ENCODE measurements at regions not wholly inside any gene's neighbourhood (a gene's known extent, or its start where the extent isn't known, plus 50 kb on each side); places are given as distances from the start of the nearest gene placed in this dataset.

DNA sequence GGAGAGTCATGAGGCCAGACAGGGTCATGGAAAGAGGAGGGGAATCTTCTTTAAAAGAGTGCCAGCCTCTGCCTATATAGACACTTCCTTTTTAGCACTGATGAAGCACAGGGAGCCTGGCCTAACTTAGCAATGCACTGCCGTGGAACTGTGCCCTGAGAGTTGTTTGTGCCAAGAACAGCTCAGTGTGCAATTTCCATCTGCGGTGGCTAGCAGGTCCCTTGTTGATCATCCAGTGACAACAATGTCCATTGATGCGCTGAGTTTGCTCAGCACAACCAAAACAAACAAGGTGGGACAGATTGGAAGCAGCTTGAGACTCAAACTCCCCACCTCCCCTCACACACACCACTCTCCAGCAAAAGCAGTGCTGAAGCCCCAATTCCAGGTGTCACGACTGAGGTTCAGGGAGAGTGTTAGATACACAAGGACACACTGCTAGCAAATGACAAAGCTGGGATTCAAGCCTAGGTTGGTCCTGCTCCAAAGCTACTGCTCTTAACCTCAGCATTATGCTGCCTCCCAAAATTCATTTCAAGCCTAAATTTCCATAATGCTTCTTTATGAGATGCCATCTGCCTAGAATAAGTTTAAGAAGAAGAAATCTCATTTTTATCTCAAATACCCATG is 316.6 kb upstream of the UBE2E2 start:
- ChIA-PET POLR2A (no interaction called here), CTCF (no interaction called here)
- no peaks in the 10 kb centered on the region for H3K4me1 Mint-ChIP-seq
- H3K9me3 Mint-ChIP-seq, result no peaks in the 10 kb centered on the region
- no peak for DNase-seq
- H3K27me3 Mint-ChIP-seq, result no peaks in the 10 kb centered on the region
- no peak overlapping the region for H3K27ac Mint-ChIP-seq
- no peak overlapping the region for H3K4me3 Mint-ChIP-seq
- no peaks in the 10 kb centered on the region for H3K36me3 Mint-ChIP-seq (ENCODE audit: low read depth)

DNA sequence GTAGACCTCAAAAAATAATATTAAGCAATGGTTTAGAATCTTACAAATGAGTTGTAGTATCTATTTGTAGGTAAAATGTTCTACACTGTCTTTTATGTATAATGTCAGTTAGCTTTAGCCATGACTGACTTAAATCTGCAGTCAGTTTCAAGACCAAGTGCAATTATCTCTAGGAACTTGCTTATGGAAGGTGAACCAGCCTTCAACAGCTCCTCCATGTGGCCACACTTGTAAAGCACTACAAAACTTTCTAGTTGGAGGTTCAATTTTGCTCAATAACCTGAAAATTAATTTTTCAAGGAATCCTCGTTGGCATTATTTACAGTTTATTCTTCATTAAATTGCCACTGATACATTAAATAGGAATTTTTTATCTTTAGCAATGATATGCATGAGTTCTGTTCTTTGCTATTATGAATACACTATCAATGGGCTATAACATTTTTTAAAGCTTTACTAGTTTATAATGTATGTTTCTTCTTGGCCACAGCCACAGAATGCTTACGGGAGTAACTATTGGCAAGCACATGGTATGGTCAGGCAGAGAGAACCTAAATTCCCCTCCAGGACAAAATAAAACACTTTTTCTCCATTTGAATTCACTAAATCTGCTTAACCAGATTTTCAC is 315.3 kb upstream of the UBE2E2 start:
- Mint-ChIP-seq H3K9me3 (no peaks in the 10 kb centered on the region), H3K4me1 (no peaks in the 10 kb centered on the region), H3K36me3 (ENCODE audit: low read depth) (no peaks in the 10 kb centered on the region), H3K27me3 (no peaks in the 10 kb centered on the region), H3K4me3 (no peak overlapping the region), H3K27ac (no peak overlapping the region)
- DNase-seq, result no peak
- ChIA-PET CTCF (interaction anchor here (0.5 kb wide), 1 partner anchor 776 kb away, joined by 3 read pairs; no protein-coding TSS in a partner anchor), POLR2A (no interaction called here)

DNA sequence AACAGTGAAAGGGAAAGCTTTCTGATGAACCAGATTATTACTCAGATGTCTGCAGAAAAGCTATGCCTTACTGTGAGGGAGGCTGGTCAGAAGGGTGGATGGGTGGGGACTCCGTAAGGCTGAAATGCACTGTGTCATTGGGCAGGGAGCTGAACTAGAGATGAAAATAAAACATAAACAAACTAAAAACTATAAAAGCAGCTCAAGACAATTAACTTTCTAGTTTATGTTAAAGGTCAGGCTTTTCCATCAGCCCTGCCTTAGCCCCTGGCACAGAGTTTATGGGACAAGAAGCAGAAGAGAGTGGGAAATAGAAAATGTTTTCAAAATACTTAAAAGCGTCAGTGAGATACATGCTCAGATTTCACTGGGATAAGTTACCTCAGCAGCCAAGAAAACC is 310.0 kb upstream of the UBE2E2 start:
- no peaks in the 10 kb centered on the region for H3K36me3 Mint-ChIP-seq (ENCODE audit: low read depth)
- no peaks in the 10 kb centered on the region for H3K27me3 Mint-ChIP-seq
- H3K27ac Mint-ChIP-seq, result no peak overlapping the region
- H3K4me1 Mint-ChIP-seq, result no peaks in the 10 kb centered on the region
- no peak overlapping the region for H3K4me3 Mint-ChIP-seq
- H3K9me3 Mint-ChIP-seq, result no peaks in the 10 kb centered on the region
- CTCF ChIA-PET, result no interaction called here
- DNase-seq, result no peak
- POLR2A ChIA-PET, result no interaction called here

DNA sequence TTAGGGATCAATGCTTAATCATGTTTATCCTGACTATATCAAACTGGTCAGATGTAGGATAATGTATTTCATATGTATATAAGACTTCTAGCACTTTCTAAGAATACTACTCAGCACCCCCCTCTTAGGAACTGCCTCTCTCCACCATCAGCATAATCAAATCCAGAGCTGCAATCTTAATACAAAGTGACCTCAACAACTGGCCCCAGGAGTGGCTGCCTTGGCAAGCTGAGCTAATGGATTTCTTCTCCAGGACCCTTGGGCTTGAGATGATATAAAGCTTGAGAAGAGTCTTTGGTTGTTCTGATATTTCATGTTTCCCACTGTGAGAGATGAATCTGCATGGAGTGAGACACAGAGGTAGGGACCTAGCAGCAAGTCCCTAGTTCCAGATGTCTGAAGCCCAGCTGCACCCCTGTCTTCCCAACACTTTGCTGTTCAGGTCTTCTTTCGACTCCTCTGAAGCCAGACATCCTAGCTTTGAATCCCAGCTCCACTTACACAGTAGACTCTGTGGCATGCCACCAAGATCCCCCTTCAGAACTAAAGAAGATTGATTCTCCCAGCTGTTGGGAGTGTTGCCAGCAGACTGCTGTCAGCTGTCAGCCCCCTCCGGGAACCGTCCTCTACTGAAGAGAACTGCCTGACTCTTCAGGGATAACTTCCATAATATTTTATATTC is 309.3 kb upstream of the UBE2E2 start:
- H3K27me3 Mint-ChIP-seq, result no peaks in the 10 kb centered on the region
- no peak overlapping the region for H3K4me3 Mint-ChIP-seq
- CTCF ChIA-PET, result no interaction called here
- H3K27ac Mint-ChIP-seq, result no peak overlapping the region
- H3K9me3 Mint-ChIP-seq, result no peaks in the 10 kb centered on the region
- no peaks in the 10 kb centered on the region for H3K36me3 Mint-ChIP-seq (ENCODE audit: low read depth)
- no peaks in the 10 kb centered on the region for H3K4me1 Mint-ChIP-seq
- POLR2A ChIA-PET, result no interaction called here
- DNase-seq, result no peak

DNA sequence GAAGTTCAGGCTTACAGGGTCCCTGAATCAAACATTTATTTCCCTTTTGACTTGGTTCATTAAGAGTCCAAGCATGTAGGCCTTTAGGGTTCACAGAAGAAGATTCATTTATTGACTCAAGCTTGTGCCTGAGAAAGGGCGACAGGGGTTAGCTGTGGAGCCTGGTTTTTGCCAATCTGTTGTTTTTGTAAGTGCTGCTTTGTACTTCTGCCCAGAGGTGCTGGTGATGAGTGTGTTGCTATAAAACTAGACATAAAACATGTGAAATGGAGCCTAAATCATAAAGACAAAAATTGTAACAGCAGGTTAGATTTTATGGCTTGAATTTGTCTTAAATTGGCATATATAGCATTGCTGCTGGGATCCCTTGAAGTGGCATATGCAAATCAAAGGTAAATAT is 308.3 kb upstream of the UBE2E2 start:
- no peaks in the 10 kb centered on the region for H3K27me3 Mint-ChIP-seq
- POLR2A ChIA-PET, result no interaction called here

DNA sequence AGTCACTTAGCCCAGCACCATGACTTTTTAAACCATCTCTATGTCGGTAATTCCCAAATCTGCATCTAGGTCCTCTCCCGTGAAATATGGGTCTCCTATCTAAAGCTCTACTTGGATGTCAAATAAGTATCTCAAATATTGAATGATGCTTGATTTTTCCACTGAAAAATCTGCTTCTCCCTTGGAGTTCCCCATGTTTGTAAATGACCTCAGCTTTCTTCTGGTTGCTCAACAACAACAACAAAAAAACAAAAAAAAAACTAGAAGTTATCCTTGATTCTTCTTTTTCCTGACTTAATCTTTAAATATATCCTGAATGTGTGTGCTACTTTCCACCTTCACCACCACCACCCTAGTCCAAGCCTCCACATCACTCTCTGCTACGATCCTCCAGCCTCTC is 307.5 kb upstream of the UBE2E2 start:
- Mint-ChIP-seq H3K4me1 (no peaks in the 10 kb centered on the region), H3K36me3 (ENCODE audit: low read depth) (no peaks in the 10 kb centered on the region), H3K27me3 (no peaks in the 10 kb centered on the region), H3K9me3 (peaks cover 2% of the 10 kb centered on the region), H3K4me3 (no peak overlapping the region), H3K27ac (no peak overlapping the region)
- CTCF ChIA-PET, result no interaction called here
- DNase-seq, result no peak
- POLR2A ChIA-PET, result no interaction called here

More for the DNA sequence above, 308.3 kb upstream of the UBE2E2 start:
- DNase-seq, result no peak
- no peaks in the 10 kb centered on the region for H3K4me1 Mint-ChIP-seq
- CTCF ChIA-PET, result no interaction called here
- H3K36me3 Mint-ChIP-seq (ENCODE audit: low read depth), result no peaks in the 10 kb centered on the region
- no peak overlapping the region for H3K4me3 Mint-ChIP-seq
- no peak overlapping the region for H3K27ac Mint-ChIP-seq
- H3K9me3 Mint-ChIP-seq, result no peaks in the 10 kb centered on the region

DNA sequence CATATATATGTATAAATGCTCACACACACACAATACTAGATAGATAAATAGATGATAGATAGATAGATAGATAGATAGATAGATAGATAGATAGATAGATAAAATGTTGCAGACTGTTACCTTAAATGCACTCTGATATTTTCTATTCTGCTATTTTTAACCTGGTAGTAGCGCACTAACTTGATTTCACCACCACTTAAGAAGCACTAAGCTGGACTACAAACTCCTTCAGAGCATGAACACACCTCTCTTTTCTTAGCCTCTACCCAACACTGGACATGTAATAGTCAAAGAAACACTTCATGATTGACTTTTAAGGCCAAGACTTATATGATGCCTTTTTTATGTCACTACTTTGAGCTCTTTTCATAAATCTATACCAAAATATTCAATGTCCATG is 304.6 kb upstream of the UBE2E2 start:
- Mint-ChIP-seq H3K4me3 (no peak overlapping the region), H3K27ac (no peak overlapping the region), H3K27me3 (no peaks in the 10 kb centered on the region), H3K36me3 (ENCODE audit: low read depth) (no peaks in the 10 kb centered on the region), H3K4me1 (no peaks in the 10 kb centered on the region), H3K9me3 (peaks cover 2% of the 10 kb centered on the region)
- DNase-seq, result no peak
- CTCF ChIA-PET, result no interaction called here
- POLR2A ChIA-PET, result no interaction called here

DNA sequence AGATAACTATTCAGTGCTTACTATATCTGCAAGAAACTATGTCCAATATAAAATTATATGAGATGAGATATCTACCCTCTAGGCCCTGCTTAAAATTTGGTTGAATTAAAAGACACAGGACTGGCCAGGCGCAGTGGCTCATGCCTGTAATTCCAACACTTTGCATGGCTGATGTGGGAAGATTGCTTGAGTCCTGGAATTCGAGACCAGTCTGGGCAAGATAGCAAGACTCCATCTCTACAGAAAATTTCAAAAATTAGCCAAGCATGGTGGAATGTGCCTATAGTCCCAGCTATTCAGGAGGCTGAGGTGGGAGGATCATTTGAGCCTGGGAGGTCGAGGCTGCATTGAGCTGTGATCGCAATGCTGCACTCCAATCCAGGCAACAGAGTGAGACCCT is 303.7 kb upstream of the UBE2E2 start:
- Mint-ChIP-seq H3K27me3 (no peaks in the 10 kb centered on the region), H3K27ac (no peak overlapping the region), H3K4me3 (no peak overlapping the region), H3K4me1 (no peaks in the 10 kb centered on the region), H3K36me3 (ENCODE audit: low read depth) (no peaks in the 10 kb centered on the region), H3K9me3 (peaks cover 2% of the 10 kb centered on the region)
- ChIA-PET CTCF (no interaction called here), POLR2A (no interaction called here)
- DNase-seq, result no peak

DNA sequence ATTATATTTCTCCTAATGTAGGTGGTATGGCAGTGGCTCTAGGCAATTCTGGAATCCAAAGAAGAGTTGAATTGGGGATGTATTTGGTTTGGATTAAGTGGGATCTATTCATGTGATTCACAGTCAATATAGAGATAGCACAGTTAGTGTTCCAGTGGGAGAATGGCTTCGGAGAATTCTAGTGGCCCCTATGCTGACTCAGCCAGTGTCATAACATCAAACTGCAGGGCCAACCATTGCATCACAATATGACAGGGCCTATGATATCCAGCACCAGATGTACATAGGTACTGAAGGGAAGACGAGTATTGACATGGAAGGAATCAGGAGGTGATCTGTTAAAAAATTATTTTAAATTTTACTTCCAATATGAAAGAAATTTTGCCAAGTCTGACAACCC is 302.8 kb upstream of the UBE2E2 start:
- Mint-ChIP-seq H3K27me3 (no peaks in the 10 kb centered on the region), H3K27ac (no peak overlapping the region), H3K4me1 (no peaks in the 10 kb centered on the region), H3K4me3 (no peak overlapping the region), H3K36me3 (ENCODE audit: low read depth) (no peaks in the 10 kb centered on the region), H3K9me3 (peaks cover 2% of the 10 kb centered on the region)
- ChIA-PET CTCF (no interaction called here), POLR2A (no interaction called here)
- no peak for DNase-seq

DNA sequence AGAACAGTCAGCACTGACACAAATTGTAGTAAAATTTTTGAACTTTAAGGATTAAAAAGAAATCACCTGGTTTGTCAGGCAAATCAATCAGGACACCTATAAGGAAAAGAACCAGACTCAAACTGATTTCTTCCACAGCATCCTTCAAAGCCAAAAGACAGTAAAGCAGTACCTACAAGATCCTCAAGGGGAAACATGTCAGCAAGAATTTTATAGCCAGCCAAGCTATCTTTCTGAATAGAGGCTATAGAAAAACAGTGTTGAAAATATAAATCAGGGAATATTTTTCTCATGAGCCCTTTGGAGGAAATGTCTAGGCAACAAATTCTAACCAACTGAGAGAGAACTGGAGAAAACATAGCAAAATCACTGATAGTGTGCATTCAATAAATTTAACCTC is 301.4 kb upstream of the UBE2E2 start:
- H3K4me3 Mint-ChIP-seq, result no peak overlapping the region
- no peak overlapping the region for H3K27ac Mint-ChIP-seq
- ChIA-PET POLR2A (no interaction called here), CTCF (no interaction called here)
- no peak for DNase-seq
- no peaks in the 10 kb centered on the region for H3K4me1 Mint-ChIP-seq
- H3K9me3 Mint-ChIP-seq, result peaks cover 2% of the 10 kb centered on the region
- no peaks in the 10 kb centered on the region for H3K27me3 Mint-ChIP-seq
- no peaks in the 10 kb centered on the region for H3K36me3 Mint-ChIP-seq (ENCODE audit: low read depth)

DNA sequence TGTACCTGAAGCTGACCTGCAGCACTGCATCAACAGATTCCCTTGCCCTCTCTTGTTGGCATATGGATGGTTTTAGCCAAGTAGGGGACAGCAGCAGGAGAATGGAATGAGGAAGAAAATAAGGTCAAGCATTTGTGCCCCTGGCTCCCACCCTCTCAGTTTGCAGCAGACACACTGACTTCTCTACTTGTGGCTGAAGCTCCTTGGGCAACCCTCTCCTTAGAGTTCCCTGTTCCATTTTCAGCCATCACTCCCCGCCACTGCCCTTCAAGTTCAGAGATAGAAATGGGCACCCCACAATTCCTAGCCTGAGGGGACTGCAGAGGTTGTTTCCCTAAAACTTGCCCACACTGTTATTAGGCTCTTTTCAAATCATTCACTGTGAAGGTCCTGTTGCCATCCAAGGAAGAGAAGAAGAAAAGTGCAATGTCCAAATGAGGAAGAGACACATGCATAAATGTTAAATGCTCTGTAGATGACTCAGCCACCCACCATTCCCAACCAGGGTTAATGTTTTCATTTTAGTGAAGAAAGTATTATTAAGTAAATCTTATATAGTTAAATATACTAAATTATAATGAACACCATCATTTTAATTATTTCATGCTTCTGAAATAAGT is 295.9 kb upstream of the UBE2E2 start:
- H3K27ac Mint-ChIP-seq, result no peak overlapping the region
- ChIA-PET CTCF (no interaction called here), POLR2A (no interaction called here)

DNA sequence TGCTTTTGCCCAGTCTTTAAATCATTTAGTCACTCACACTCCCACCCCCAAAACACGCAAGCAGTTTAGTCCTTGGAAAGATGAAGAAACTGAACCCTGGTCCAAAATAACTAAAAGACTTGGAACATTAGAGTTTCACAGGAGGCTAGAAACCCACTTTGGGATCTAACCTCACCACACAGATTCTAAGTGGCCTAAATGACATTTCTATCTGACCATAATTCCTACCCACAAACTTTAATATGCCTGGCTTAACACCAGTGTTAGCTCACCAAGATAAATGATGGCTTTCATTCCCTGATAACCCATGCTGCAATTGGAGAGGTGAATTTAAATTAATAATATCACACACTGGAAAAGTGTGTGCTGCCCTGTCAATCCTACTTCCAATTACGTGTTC is 295.3 kb upstream of the UBE2E2 start:
- no peaks in the 10 kb centered on the region for H3K27me3 Mint-ChIP-seq
- no peak overlapping the region for H3K27ac Mint-ChIP-seq
- no peaks in the 10 kb centered on the region for H3K36me3 Mint-ChIP-seq (ENCODE audit: low read depth)
- DNase-seq, result no peak
- no peaks in the 10 kb centered on the region for H3K4me1 Mint-ChIP-seq
- ChIA-PET CTCF (no interaction called here), POLR2A (no interaction called here)
- no peak overlapping the region for H3K4me3 Mint-ChIP-seq
- no peaks in the 10 kb centered on the region for H3K9me3 Mint-ChIP-seq

More for the DNA sequence above, 295.9 kb upstream of the UBE2E2 start:
- no peaks in the 10 kb centered on the region for H3K27me3 Mint-ChIP-seq
- DNase-seq, result no peak
- H3K36me3 Mint-ChIP-seq (ENCODE audit: low read depth), result no peaks in the 10 kb centered on the region
- H3K9me3 Mint-ChIP-seq, result no peaks in the 10 kb centered on the region
- no peak overlapping the region for H3K4me3 Mint-ChIP-seq
- H3K4me1 Mint-ChIP-seq, result no peaks in the 10 kb centered on the region

DNA sequence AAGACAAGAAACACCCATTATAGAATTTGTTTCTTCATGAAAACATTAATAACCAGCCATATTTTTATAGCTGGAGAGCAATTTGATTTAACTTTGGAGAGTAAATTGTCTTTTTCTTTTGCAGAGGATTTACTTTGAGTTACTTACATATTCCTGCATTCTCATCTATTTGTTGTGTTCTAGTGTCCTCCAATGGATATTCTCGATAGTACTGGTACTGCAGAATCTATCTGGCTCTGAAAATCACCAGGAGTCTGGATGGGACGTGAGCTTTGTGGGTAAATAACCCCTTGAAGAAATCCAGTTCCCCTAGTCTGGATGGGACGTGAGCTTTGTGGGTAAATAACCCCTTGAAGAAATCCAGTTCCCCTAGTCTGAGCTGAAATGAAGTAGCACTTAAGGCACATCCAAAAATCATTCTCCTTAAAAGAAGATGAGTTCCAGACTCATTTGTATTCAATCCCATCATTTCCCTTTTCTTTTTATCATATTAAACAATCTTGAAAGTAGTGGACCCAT is 294.1 kb upstream of the UBE2E2 start:
- no peaks in the 10 kb centered on the region for H3K27me3 Mint-ChIP-seq
- H3K9me3 Mint-ChIP-seq, result no peaks in the 10 kb centered on the region
- H3K36me3 Mint-ChIP-seq (ENCODE audit: low read depth), result no peaks in the 10 kb centered on the region
- POLR2A ChIA-PET, result no interaction called here
- H3K27ac Mint-ChIP-seq, result no peak overlapping the region
- CTCF ChIA-PET, result no interaction called here
- H3K4me3 Mint-ChIP-seq, result no peak overlapping the region
- no peaks in the 10 kb centered on the region for H3K4me1 Mint-ChIP-seq
- DNase-seq, result no peak

Measured in activated CD4-positive, alpha-beta T cell treated with anti-CD3 and anti-CD28 coated beads, Interleukin-2, amount 10 ng/mL, durations not matched to agents 7 days and 5 days (primary cell).